AG08395 (cell line): ENCODE measurements at regions not wholly inside any gene's neighbourhood (a gene's known extent, or its start where the extent isn't known, plus 50 kb on each side); places are given as distances from the start of the nearest gene placed in this dataset.
"Not testable (repeated sequence)": the region's sequence is repeated elsewhere in the genome, so short reads cannot be mapped to it uniquely, and the experiment has no call there.

ENCODE experiments used
- DNase-seq: peaks from one replicate; pipeline ENCODE4 v3.0.0; 2012; ENCODE audit warnings: mixed read lengths, low spot score

DNA sequence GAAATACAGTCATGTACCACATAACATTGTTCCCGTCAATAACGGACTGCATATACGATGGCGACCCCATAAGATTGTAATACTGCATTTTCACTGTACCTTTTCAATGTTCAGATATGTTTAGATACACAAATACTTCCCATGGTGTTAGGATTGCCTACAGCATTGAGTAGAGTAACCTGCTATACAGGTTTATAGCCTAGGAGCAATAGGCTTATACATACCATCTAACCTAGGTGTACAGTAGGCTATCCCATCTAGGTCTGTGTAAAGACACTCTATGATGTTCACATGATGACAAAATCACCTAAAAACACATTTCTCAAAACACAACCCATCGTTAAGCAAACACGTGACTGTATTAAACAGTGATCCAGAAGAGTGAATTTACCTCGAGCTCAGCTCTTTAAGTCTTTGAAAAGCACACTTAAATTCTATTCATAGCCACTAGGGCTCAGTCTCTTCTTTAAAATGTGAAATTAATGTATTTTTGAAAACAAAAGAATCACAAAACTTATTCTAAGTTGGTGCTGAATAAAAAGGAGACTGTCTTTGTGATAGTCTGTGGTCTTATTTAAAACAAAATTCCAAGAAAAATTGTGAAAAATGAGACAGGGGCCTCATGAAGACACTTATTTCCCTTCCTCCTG, 239.1 kb upstream of the ARID2 start:
- DNase-seq: no peak

DNA sequence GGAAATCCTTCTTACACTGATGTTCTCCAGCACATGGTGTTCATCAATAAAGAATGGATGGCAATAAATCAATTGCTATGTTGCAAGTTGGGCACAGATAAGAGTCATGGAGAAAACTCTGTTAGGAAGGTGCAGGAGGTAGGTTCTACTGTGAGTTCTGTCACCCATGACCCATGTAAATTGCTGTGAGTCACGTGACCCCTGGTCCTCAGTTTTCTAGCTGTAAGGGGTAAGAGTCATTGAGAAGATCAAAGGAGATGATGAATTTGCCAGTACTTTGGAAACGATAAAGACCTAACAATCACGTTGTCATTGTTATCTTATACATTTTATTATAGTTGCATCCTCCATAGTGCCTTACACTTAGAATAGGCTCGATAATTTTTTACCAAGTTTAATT, 235.2 kb upstream of the ARID2 start:
- no peak for DNase-seq

DNA sequence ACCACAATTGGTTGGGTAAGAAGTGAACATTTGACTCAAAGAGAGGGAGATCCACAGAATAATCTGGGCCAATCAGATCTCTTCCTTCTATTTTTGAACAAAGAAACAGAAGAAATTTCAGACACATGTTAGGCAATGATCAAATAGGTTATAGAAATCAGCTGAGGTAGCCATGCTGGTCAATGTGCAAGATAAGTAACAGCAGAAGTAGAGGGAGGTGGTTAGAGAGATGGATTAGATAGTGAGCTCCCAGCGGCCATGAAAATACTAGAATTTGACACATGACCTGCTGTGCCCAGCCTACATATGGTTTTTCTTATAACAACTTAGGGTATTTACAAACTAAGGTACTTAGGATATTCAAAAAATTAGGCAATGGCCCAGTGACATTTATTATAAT, 230.9 kb upstream of the ARID2 start:
- no peak for DNase-seq

DNA sequence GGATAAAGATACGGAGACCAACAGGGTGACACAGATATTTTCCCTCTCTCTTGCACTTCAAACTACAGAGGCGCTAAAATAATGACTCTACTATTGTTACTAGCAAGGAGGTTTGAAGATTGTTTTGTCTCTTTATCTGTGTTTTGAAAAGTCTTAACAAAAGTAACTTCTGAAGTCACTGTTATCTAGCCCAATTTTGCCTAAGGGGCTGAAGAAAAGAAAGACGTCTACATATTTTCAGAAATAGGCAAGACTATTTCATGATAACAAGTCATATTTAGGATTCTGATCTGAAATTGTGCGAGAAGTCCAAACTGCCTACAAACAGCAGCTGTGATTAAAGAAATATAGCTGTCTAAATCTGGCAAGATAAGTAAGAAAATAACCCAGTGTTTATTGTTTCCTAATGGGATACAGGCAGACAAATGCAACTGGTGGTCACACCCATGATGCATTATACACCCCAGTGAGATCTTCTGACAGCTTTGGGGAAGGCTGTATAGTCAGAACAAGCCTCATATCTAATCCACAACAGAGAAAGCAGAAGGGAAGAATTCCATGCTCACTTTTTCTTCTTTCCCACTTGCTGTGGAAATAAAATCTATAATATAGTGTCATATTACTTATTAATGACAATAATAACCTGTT, 226.9 kb upstream of the ARID2 start:
- no peak for DNase-seq

DNA sequence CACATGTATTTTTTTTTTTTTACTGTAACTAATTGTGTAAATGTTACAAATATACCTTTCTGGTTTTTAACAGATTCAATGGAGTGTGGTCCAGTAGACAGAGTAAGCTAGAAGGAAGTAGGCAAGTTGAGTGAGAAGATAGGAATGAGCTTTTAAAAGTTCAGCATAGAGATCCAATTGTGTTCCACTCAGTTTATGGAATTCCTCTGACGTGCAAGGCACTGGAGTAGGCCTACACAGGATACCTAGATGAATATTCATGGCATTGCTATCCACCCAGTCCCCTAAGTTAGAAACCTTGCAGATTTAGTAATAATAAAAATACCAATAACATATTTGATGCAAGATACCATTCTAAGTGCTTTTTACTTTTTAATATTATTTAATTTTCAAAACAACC, 225.6 kb upstream of the ARID2 start:
- DNase-seq: no peak

DNA sequence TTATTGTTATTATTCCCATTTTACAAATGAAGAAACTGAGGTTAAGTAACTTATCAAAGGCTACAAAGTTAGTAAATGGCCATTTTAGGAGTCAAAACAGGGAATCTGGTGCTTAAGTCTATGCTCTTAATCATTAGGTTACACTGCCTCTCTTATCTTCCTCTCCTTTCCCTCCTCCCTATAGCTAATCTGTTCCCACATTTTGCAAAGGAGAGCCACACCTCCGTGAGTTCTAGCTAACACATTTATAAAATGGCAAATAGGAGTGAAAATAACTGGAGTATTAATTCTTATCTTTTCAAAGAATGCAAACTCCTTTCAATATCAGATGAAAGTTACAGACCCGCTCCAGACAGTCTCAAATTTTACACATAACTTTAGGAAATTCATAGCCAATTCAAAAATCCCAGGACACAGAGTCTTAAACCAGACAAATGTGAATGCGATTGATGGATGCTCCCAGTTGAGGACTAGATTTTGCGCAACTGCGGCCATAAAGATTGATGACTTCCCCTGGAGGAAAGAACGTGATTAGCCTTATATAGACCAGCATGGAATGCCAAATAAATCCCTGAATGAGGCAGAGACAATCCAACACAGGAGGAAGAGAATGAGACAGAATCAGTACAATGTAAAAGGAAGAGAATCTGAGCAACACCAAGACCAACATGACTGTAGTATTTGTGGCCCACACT, 225.0 kb upstream of the ARID2 start:
- no peak for DNase-seq

DNA sequence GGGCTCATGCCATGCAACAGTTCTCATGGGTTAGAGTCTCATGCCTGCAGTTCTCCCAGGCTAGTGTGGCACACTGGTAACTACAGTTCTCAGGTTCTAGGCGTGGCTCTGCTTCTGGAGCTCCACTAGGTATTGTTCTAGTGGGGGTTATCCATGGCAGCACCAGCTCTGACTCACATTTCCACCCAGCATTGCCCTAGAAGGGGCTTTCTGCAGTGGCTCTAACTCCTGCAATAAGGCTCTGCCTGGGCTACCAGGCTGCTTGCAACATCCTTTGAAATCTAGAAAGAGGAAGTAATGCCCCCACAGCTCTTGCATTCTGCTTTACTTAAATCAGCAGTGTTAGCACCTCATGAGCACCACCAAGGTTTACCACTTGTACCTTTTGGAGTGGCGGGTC, 220.3 kb upstream of the ARID2 start:
- DNase-seq: no peak

DNA sequence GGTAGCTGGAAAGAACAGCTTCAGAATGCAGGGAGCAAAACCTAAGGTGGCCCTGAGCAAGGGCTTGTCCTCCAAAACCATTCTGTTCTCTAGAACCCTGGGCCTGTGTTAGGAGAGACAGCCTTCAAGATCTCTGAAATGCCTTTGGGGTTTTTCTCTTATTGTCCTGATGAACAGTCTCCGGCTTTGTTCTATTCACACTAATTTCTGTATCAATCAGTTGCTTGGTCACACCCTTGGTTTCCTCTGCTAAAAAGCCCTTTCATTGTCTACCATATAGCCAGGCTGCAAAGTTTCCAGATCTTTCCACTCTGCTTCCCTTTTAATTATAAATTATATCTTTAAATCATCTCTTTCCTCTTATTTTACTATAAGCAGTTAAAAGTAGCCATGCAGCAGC, 219.9 kb upstream of the ARID2 start:
- DNase-seq: no peak

DNA sequence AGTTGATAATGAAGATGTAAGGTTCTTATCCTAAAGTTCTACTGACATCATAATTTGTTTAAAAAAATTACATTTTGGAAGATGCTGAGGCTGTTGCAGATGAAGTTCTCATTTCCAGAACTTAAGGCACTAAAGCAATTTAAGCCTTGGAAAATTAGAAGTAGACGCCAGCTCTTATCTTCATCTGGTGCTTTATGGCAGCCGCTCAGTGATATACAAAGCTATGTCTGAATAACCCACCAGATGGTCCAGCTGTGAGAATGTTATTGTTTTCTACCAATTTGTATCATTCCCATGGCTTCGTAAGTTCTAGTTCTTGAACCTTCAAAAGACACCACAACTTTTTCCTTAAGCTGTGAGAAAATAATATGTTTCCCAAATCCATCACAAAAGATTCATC, 212.1 kb upstream of the ARID2 start:
- no peak for DNase-seq

DNA sequence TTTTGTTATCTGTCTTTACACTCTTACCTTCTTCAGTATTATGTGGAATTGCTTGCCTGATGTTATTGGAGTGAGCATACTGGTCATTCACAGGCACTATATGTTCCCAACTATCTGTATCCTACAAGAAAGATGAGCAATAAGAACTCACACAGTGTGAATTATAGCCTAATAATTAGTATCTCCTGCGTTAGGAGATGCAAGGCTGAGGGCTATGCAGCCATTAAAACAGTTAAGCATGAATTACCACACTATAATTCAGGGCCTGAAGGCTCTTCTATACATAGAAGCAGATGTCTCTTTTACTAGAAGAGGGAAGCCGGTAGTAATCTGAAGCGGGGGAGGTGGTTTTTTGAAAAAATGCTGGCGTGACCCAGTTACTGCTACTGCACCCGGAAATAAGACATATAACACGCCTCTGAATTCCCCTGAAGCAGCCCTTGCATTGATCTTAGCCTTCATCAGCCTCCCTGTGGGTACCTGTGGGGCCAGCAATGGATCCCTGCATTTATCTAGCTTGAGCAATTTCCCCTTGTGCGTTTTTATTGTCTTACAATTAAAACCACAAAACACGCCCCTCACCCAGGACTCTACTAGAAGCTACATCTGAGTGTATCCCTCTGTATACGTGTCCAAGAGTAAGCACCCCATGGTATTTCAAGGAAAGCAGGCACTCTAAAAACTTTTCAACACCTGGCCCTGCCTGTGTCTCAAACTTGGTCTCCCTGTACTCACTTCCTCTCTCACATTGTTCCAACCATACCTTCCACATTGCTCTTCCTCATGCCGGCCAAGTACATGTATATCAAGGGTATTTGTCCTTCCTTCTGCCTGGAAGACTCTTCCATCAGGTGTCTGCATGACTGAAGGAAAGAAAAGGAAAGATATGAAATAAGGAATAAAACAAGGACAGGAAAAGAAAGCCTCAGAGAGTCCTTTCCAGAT, 210.9 kb upstream of the ARID2 start:
- DNase-seq: no peak

DNA sequence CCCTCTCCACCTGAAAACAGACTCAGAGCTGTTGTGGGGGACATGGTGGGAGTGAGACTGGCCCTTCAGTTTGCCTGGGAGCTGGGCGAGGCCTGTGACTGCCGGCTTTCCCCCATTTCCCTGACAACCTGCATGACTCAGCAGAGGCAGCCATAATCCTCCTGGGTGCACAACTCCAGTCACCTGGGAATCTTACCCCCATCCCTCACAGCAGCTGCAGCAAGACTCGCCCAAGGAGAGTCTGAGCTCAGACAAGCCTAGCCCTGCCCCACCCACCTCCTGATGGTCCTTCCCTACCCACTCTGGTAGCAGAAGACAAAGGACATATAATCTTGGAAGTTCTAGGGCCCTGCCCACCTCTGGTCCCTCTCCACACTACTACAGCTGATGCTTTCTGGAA, 207.3 kb upstream of the ARID2 start:
- no peak for DNase-seq

DNA sequence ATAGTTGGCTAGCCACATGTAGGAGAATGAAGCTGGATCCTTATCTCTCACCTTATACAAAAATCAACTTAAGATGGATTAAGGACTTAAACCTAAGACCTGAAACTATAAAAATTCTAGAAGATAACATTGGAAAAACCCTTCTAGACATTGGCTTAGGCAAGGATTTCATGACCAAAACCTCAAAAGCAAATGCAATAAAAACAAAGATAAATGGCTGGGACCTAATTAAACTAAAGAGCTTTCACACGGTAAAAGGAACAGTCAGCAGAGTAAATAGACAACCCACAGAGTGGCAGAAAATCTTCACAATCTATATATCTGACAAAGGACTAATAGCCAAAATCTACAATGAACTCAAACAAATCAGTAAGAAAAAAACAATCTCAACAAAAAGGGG, 202.7 kb upstream of the ARID2 start:
- not testable (repeated sequence) for DNase-seq

DNA sequence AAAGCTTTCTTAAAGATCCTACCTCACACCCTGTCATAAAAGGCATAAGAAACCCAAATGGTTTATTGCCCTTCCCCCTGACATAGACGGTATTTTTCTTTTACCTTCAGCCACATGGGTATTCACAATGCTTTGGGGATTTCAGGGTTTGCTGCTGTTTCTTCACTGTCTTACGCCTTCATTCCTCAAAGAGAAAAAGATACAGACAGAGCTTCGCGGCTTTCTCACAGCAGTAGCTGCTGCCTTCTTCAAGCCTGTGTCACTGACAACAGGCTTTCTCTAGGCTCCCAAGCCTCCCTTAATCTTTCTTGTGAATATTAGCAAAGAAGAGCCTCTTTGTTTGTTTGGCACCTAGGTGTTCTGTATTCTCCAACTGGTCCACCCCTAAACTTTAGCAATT, 197.4 kb upstream of the ARID2 start:
- DNase-seq: no peak

DNA sequence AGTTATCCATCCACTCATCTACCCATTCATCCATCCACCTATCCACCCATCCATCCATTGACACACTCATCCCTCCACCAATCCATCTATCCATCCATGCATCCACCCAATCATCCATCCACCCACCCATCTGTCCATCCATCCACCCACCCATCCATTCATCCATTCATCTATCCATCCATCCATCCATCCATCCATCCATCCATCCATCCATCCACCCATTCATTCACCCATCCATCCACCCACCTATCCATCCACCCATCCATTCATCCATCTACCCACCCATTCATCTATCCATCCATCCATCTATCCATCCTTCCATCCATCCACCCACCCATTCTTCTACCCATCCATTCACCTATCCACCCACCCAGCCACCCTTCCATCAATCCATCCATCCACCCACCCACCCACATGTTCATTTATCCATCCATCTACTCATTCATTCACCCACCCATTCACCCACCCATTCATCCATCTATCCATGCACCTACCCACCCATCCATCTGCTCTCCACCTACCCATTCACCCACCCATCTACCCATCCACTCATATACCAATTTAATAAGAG, 193.8 kb upstream of the ARID2 start:
- DNase-seq: no peak

DNA sequence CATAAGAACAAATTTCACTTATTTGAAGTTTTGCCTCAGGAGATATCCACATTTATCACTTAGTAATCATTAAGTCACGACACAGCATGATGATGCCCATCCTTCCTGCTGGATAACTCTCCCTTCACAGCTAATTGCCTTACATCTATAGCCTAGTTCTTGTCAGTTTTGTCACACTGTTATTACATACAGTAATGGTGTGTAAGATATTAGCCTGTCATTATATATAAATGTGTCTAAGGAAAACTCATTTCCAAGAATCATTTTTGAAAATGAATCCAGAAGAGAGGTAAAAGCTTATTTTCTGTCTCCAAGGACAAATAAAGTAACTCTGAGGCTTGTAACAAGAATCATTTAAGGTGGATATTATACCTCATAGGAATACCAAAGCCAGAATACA, 193.2 kb upstream of the ARID2 start:
- no peak for DNase-seq

DNA sequence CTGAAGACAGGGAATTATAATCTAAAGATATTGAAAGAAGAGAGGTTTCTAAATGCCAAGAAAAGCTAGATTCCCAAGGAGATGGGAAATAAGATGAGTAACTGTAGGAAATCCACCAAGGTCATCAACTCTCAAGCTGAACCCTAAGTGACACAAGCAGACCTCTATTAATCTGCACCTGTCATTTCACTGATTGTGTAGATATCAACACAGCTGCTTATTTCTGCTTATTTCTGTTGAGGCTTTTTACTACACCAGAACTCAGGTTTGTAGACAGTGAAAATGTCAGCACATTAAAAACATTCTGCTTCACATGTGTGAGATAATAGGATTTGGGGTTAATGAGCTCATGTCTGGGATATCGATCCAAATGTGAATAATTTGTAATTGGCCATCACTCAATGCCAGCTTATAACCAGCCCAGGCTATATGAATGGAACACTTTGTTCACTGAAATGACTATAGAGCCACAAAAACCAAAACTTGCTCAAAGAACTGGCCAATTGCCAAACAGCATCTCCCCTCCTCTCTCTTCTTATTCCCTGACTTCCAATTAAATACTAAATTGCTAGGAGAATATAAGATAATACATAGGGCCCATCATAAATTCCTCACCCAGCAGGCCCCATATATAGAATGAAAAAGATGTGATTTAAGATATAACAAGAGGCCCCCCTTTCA, 188.7 kb upstream of the ARID2 start:
- DNase-seq: no peak

DNA sequence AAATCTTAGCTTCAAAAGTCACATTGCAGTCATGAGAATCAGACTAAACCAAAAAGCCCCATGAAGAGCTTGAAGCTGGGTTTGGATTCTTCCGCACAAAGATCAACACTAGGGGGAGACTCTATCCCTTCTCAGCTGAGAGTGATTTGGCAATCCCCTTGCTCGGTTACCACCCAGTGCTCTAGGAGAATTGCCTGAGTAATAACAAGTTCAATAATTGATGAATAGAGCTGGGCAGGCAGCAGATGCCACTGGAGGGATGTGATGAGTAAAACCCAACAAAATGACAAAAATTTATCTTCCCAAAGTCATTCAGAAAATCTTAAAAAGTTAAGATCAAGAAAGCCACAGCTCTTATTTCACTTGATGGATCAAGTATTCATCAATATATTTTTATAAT, 185.6 kb upstream of the ARID2 start:
- DNase-seq: peak; percentile 86

DNA sequence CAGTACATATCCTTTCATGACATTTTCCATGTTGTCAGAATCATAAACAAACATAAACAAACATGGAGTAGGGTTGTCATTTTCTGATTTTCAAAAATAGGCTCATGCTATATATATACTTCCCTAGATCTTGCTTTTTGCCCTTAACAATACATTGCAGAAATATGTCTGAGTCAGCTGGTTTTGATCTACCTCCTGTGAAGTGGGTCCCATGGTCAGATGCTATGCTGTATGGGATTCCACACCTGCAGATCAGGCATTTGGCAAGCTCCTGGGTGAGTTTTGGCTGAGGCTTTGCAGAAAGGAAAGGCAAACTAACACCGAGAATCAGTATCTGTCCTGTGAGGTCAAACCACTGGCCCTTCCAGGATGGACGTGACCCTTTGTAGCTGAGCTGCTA, 183.0 kb upstream of the ARID2 start:
- DNase-seq: no peak

DNA sequence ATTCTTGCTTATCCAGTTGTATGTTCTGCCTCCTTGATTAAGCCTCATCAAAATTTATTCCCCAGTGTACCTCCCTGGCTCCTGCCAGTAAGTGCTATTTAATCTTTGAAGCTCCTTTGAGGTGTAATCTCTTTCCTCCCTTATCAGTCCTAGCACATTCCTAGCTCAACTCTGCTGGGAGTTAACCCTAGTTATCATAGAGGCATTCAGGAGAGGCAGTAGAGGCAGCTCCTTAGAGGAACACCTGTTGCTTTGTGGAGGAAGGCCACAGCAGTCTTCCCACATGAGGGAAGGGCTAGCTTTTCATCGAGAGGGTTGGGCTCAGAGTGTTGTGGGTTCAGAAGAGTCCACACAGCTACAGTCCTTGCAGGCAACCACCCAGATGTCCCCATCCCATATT, 182.4 kb upstream of the ARID2 start:
- no peak for DNase-seq

DNA sequence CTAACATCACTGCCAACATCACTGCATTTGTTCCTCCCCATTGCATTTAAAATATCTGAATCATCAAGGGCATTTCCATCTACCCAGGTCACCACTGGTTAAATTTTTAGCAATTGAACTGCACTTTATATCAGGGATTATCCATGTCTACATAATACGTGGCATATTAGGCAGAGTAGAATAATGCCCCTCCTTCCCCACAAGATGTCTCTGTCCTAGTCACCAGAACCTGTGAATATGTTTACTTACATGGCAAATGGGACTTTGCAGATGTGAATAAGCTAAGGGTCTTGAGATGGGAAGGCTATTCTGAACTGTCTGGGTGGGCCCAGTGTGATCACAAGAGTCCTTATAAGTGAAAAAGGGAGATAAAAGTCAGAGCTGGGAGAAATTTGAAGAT, 181.7 kb upstream of the ARID2 start:
- DNase-seq: no peak

DNA sequence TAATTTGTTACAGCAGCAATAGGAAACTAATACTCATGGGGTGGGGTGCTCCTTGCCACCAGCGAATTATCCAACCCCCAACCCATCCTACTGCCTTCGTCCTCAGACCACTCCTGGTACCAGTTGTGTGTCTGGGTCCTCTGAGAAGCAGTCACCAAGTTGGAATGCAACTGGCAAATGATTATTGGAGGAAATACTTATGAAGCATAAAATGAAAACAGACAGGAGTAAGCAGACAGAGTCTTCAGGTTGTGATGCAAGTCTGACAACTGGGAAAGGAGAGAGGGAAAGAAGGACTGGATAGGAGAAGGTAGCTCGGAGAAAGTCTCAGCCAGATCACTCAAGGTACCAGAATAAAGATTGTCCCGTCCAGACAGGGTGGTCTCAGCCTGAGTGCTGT, 181.1 kb upstream of the ARID2 start:
- DNase-seq: no peak
